ENCODE measurements at regions not wholly inside any gene's neighbourhood (a gene's known extent, or its start where the extent isn't known, plus 50 kb on each side); places are given as distances from the start of the nearest gene placed in this dataset.

DNA sequence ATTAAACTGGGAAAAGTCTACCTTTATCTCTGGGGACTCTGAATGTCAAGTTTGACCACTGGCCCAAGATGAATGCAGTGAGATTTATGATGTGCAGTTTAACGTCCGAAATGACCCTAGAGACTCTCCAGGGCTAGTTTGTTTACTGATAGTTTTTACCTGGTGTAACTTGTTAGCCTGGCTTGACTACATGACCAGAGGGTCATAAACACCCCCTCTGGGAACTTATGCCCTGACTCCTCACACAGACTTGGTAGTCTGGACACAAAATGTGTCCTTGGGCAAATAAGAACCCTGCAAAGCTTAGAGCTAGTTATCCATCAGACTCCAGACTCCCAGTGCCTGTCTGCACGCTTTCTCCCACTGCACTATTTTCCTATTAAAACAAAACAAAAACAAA lies 606.5 kb downstream of the HACE1 start:
- BruUV-seq (replicated peaks), result no TSS peak
- CTCF ChIA-PET (ENCODE audit: low intra/inter-chr PET ratio), result no interaction called here
- POLR2A ChIA-PET, result no interaction called here
- Histone ChIP-seq H3K9me3 (replicated peaks; ENCODE audit: control insufficient read depth, insufficient read depth, low read depth, low read length) (no peaks in the 10 kb centered on the region), H2AFZ (ENCODE audit: low read depth, low read length) (no peak overlapping the region), H3K36me3 (ENCODE audit: control insufficient read depth, insufficient read depth, low read length) (no peaks in the 10 kb centered on the region), H3K79me2 (ENCODE audit: control insufficient read depth, insufficient read depth, low read length) (no peaks in the 10 kb centered on the region), H3K27me3 (ENCODE audit: control insufficient read depth in 2 of 2, insufficient read depth in 2 of 2, low read length in 2 of 2) (no peaks in the 10 kb centered on the region), H3K9ac (ENCODE audit: insufficient read depth in 1 of 2, low read depth in 2 of 2, low read length in 2 of 2) (no peak overlapping the region), H3K27ac (ENCODE audit: extremely low read depth, low read depth, low read length) (no peak overlapping the region), H3K4me1 (replicated peaks in 1 of 2; ENCODE audit: control insufficient read depth in 2 of 2, insufficient read depth in 2 of 2, low read length in 2 of 2) (no peaks in the 10 kb centered on the region), H3K4me2 (ENCODE audit: insufficient read depth, low read length) (no peak overlapping the region), H3K4me3 (no peak overlapping the region), H3K9me1 (ENCODE audit: control insufficient read depth, insufficient read depth, low read length) (no peaks in the 10 kb centered on the region), H4K20me1 (replicated peaks; ENCODE audit: control insufficient read depth, insufficient read depth, low read length) (no peaks in the 10 kb centered on the region)
- FAIRE-seq (no peak), ATAC-seq (no peak), DNase-seq (ENCODE audit: extremely low read depth in 1 of 4, low spot score in 3 of 4) (no peak)
- TF ChIP-seq DEAF1 (CRISPR knock-in tag; IDR thresholded peaks at IDR 0.05) (no peak), XRCC5 (IDR thresholded peaks at IDR 0.05; ENCODE audit: low read depth, low read length) (no peak), ZNF696 (CRISPR knock-in tag; conservative IDR thresholded peaks at IDR 0.05) (no peak), ZC3H8 (IDR thresholded peaks at IDR 0.05) (no peak), ZNF445 (CRISPR knock-in tag; IDR thresholded peaks at IDR 0.05; ENCODE audit: low read depth) (no peak), TCF7 (IDR thresholded peaks at IDR 0.05; ENCODE audit: borderline replicate concordance) (no peak), GABPB2 (CRISPR knock-in tag; conservative IDR thresholded peaks at IDR 0.05) (no peak), PCBP1 (IDR thresholded peaks at IDR 0.05; ENCODE audit: low read depth, low read length, poor library complexity, severe bottlenecking) (no peak), HLTF (IDR thresholded peaks at IDR 0.05) (no peak), BDP1 (IDR thresholded peaks at IDR 0.05; ENCODE audit: insufficient read depth, insufficient read length) (no peak), ZBTB1 (CRISPR knock-in tag; IDR thresholded peaks at IDR 0.05; ENCODE audit: borderline replicate concordance, low read depth) (no peak), SIX5 (IDR thresholded peaks at IDR 0.05; ENCODE audit: borderline replicate concordance in 1 of 2, insufficient read depth in 1 of 2, low read depth in 1 of 2, low read length in 2 of 2) (no peak)
- TF ChIP-seq, protein P1, sequence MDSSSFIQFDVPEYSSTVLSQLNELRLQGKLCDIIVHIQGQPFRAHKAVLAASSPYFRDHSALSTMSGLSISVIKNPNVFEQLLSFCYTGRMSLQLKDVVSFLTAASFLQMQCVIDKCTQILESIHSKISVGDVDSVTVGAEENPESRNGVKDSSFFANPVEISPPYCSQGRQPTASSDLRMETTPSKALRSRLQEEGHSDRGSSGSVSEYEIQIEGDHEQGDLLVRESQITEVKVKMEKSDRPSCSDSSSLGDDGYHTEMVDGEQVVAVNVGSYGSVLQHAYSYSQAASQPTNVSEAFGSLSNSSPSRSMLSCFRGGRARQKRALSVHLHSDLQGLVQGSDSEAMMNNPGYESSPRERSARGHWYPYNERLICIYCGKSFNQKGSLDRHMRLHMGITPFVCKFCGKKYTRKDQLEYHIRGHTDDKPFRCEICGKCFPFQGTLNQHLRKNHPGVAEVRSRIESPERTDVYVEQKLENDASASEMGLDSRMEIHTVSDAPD (CRISPR knock-in tag; IDR thresholded peaks at IDR 0.05), result no peak
- TF ChIP-seq, protein P2, sequence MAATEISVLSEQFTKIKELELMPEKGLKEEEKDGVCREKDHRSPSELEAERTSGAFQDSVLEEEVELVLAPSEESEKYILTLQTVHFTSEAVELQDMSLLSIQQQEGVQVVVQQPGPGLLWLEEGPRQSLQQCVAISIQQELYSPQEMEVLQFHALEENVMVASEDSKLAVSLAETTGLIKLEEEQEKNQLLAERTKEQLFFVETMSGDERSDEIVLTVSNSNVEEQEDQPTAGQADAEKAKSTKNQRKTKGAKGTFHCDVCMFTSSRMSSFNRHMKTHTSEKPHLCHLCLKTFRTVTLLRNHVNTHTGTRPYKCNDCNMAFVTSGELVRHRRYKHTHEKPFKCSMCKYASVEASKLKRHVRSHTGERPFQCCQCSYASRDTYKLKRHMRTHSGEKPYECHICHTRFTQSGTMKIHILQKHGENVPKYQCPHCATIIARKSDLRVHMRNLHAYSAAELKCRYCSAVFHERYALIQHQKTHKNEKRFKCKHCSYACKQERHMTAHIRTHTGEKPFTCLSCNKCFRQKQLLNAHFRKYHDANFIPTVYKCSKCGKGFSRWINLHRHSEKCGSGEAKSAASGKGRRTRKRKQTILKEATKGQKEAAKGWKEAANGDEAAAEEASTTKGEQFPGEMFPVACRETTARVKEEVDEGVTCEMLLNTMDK (IDR thresholded peaks at IDR 0.05; ENCODE audit: borderline replicate concordance, insufficient read depth, low read depth, low read length, poor library complexity, severe bottlenecking), result no peak
- intact Hi-C loops (cut with micrococcal nuclease) (no loop called here), in situ Hi-C loops (cut with MboI) (no loop called here)
- WGBS (ENCODE audit: insufficient coverage, low coverage, missing lambda C conversion rate), result 2% methylated on average over 3 of the region's 3 CpGs
